ENCODE measurements at regions not wholly inside any gene's neighbourhood (a gene's known extent, or its start where the extent isn't known, plus 50 kb on each side); places are given as distances from the start of the nearest gene placed in this dataset.

GRCh38 chr16:79543219-79543618 is 57.3 kb downstream of the MAF start:
- DNase-seq (ENCODE audit: low spot score in 2 of 2) (no peak), FAIRE-seq (no peak)

- FAIRE-seq: no peak
- no peak for DNase-seq (ENCODE audit: low spot score in 2 of 2)
These were observed 58.2 kb downstream of the MAF start for GRCh38 chr16:79542237-79542774.

GRCh38 chr16:79540825-79541595 is 59.5 kb downstream of the MAF start:
- DNase-seq (ENCODE audit: low spot score in 2 of 2) (no peak), FAIRE-seq (no peak)

- no peak for DNase-seq (ENCODE audit: low spot score in 2 of 2)
- FAIRE-seq: no peak
These were observed 63.0 kb downstream of the MAF start for GRCh38 chr16:79537584-79537983.

GRCh38 chr16:79536958-79537357 is 63.6 kb downstream of the MAF start:
- DNase-seq (ENCODE audit: low spot score in 2 of 2) (no peak), FAIRE-seq (no peak)

- no peak for FAIRE-seq
These were observed 65.4 kb downstream of the MAF start for GRCh38 chr16:79535130-79535529.

GRCh38 chr16:79534143-79534542 is 66.4 kb downstream of the MAF start:
- FAIRE-seq (no peak), DNase-seq (ENCODE audit: low spot score in 2 of 2) (no peak)

More at GRCh38 chr16:79535130-79535529, 65.4 kb downstream of the MAF start:
- no peak for DNase-seq (ENCODE audit: low spot score in 2 of 2)

- DNase-seq (ENCODE audit: low spot score in 2 of 2): no peak
- FAIRE-seq: no peak
These were observed 67.2 kb downstream of the MAF start for GRCh38 chr16:79533292-79533691.

GRCh38 chr16:79532785-79533184 is 67.8 kb downstream of the MAF start:
- DNase-seq (ENCODE audit: low spot score in 2 of 2) (no peak), FAIRE-seq (no peak)

- FAIRE-seq (no peak), DNase-seq (ENCODE audit: low spot score in 2 of 2) (no peak)
These were observed 68.3 kb downstream of the MAF start for GRCh38 chr16:79532273-79532672.

- DNase-seq (ENCODE audit: low spot score in 2 of 2): no peak
- FAIRE-seq: no peak
These were observed 72.2 kb downstream of the MAF start for GRCh38 chr16:79528338-79528737.

- DNase-seq (ENCODE audit: low spot score in 2 of 2) (no peak), FAIRE-seq (no peak)
These were observed 76.6 kb downstream of the MAF start for GRCh38 chr16:79523971-79524370.

GRCh38 chr16:79519448-79519847 is 81.1 kb downstream of the MAF start:
- FAIRE-seq: no peak
- DNase-seq (ENCODE audit: low spot score in 2 of 2): no peak

GRCh38 chr16:79517156-79517555 is 83.4 kb downstream of the MAF start:
- FAIRE-seq (no peak), DNase-seq (ENCODE audit: low spot score in 2 of 2) (no peak)

- DNase-seq (ENCODE audit: low spot score in 2 of 2) (no peak), FAIRE-seq (no peak)
These were observed 89.7 kb downstream of the MAF start for GRCh38 chr16:79510879-79511278.

GRCh38 chr16:79509906-79510305 is 90.6 kb downstream of the MAF start:
- FAIRE-seq (no peak), DNase-seq (ENCODE audit: low spot score in 2 of 2) (no peak)

- no peak for FAIRE-seq
- peak; percentile 14 to 30 for DNase-seq (ENCODE audit: low spot score in 2 of 2)
These were observed 91.3 kb downstream of the MAF start for GRCh38 chr16:79509211-79509631.

- FAIRE-seq: no peak
- DNase-seq (ENCODE audit: low spot score in 2 of 2): no peak
These were observed 92.2 kb downstream of the MAF start for GRCh38 chr16:79508294-79508693.

GRCh38 chr16:79505344-79505743 is 95.2 kb downstream of the MAF start:
- no peak for DNase-seq (ENCODE audit: low spot score in 2 of 2)
- FAIRE-seq: no peak

- DNase-seq (ENCODE audit: low spot score in 2 of 2) (no peak), FAIRE-seq (no peak)
These were observed 97.0 kb downstream of the MAF start for GRCh38 chr16:79503511-79503910.

GRCh38 chr16:79501446-79501845 is 99.1 kb downstream of the MAF start:
- FAIRE-seq (no peak), DNase-seq (ENCODE audit: low spot score in 2 of 2) (no peak)

GRCh38 chr16:79500866-79501265 is 99.7 kb downstream of the MAF start:
- FAIRE-seq (no peak), DNase-seq (ENCODE audit: low spot score in 2 of 2) (no peak)
